Naive thymus-derived CD4-positive, alpha-beta T cell (primary cell): ENCODE measurements at regions not wholly inside any gene's neighbourhood (a gene's known extent, or its start where the extent isn't known, plus 50 kb on each side); places are given as distances from the start of the nearest gene placed in this dataset.
A peak's percentile ranks its signal among the peaks of the same experiment; 100 is the strongest.

Source experiments
- ATAC-seq: fragments of 150-1000 bp; cut with Tn5 transposase; 2 replicates; pipeline ENCODE4 v1.10.0; 2021; ENCODE audit warnings: mild to moderate bottlenecking, moderate library complexity
- CTCF ChIA-PET: fragments of 350-600 bp; sonication (Branson Sonifier 250); formaldehyde crosslinking; loops from one replicate; lab custom pipeline; 2021; ENCODE audit warnings: antibody characterized with exemption; lab: Charles Lee
- POLR2A ChIA-PET: fragments of 350-600 bp; sonication (Branson Sonifier 250); formaldehyde crosslinking; loops from one replicate; lab custom pipeline; 2021; ENCODE audit warnings: antibody characterized with exemption, inconsistent platforms; lab: Charles Lee
- DNase-seq, 9 donors: peaks; one replicate each; pipeline versions ENCODE4 v3.0.0 to v3.0.0-alpha.2; 2020 to 2022; ENCODE audit warnings: mixed read lengths in 1 of 9
- H3K27ac ChIP-seq: one replicate; pipeline ENCODE4 v1.7.0; 2013; ENCODE audit warnings: mild to moderate bottlenecking, low read depth, low read length, moderate library complexity
- H3K27me3 ChIP-seq, 2 donors: one replicate each; pipeline ENCODE4 v1.7.0; 2013; ENCODE audit warnings: low read length in 2 of 2, mild to moderate bottlenecking in 2 of 2, moderate library complexity in 2 of 2; ENCODE audit not compliant: control insufficient read depth in 2 of 2, insufficient read depth in 2 of 2
- H3K36me3 ChIP-seq, 3 experiments: 1 replicate in 2 of 3; 2 replicates in 1 of 3; pipeline ENCODE4 v1.7.0; 2013; ENCODE audit warnings: low read length in 3 of 3, mild to moderate bottlenecking in 3 of 3, moderate library complexity in 1 of 3; ENCODE audit not compliant: insufficient read depth in 3 of 3, control insufficient read depth in 2 of 3
- H3K4me1 ChIP-seq, 2 donors: one replicate each; pipeline ENCODE4 v1.7.0; 2013; ENCODE audit warnings: low read length in 2 of 2, mild to moderate bottlenecking in 2 of 2, moderate library complexity in 1 of 2; ENCODE audit not compliant: control insufficient read depth in 2 of 2, insufficient read depth in 2 of 2
- H3K4me3 ChIP-seq: 2 replicates; pipeline ENCODE4 v1.7.0; 2013; ENCODE audit warnings: mild to moderate bottlenecking, low read length
- H3K9me3 ChIP-seq, 3 experiments: 1 replicate in 2 of 3; 2 replicates in 1 of 3; pipeline ENCODE4 v1.7.0; 2013; ENCODE audit warnings: low read length in 3 of 3; ENCODE audit not compliant: control insufficient read depth in 2 of 3
- H3K27ac Mint-ChIP-seq, 9 donors: one replicate each; pipeline ENCODE4 v1.8.0; 2020 to 2022; ENCODE audit warnings: mixed read lengths in 9 of 9, mild to moderate bottlenecking in 8 of 9, moderate library complexity in 5 of 9, inconsistent platforms in 2 of 9
- H3K27me3 Mint-ChIP-seq, 5 donors: one replicate each; pipeline ENCODE4 v1.8.0; 2021 to 2022; ENCODE audit warnings: mixed read lengths in 5 of 5, mild to moderate bottlenecking in 1 of 5
- H3K36me3 Mint-ChIP-seq, 5 donors: one replicate each; pipeline ENCODE4 v1.8.0; 2020 to 2022; ENCODE audit warnings: mixed read lengths in 5 of 5, mild to moderate bottlenecking in 3 of 5, inconsistent platforms in 1 of 5
- H3K4me1 Mint-ChIP-seq, 7 donors: one replicate each; pipeline ENCODE4 v1.8.0; 2020 to 2022; ENCODE audit warnings: mixed read lengths in 7 of 7, mild to moderate bottlenecking in 3 of 7, inconsistent platforms in 1 of 7
- H3K4me3 Mint-ChIP-seq, 10 donors: one replicate each; pipeline ENCODE4 v1.8.0; 2020 to 2022; ENCODE audit warnings: mild to moderate bottlenecking in 10 of 10, mixed read lengths in 10 of 10, moderate library complexity in 6 of 10, inconsistent platforms in 2 of 10
- H3K9me3 Mint-ChIP-seq, 11 donors: one replicate each; pipeline ENCODE4 v1.8.0; 2020 to 2022; ENCODE audit warnings: mixed read lengths in 11 of 11, mild to moderate bottlenecking in 4 of 11, inconsistent platforms in 1 of 11, moderate library complexity in 1 of 11
- intact Hi-C, 2 donors: fragments of 100-400 bp; cut with micrococcal nuclease; formaldehyde crosslinking; loops; one replicate each; pipeline ENCODE4 v1.15.1; 2023

- H3K27me3 ChIP-seq = no peaks in the 10 kb centered on the region
- H3K36me3 ChIP-seq = no peaks in the 10 kb centered on the region
- Mint-ChIP-seq H3K36me3 (peaks cover 0 to 3% (median 0%) of the 10 kb centered on the region in 5 donors), H3K4me3 (no peak overlapping the region), H3K9me3 (peaks cover 0 to 24% (median 5%) of the 10 kb centered on the region in 11 donors), H3K27ac (no peak overlapping the region), H3K4me1 (no peaks in the 10 kb centered on the region), H3K27me3 (no peaks in the 10 kb centered on the region)
- POLR2A ChIA-PET = no interaction called here
- ATAC-seq (no peak), DNase-seq (no peak)
- H3K4me1 ChIP-seq = no peaks in the 10 kb centered on the region
- no peak overlapping the region for H3K4me3 ChIP-seq
- CTCF ChIA-PET = no interaction called here
- intact Hi-C loops = no loop called here
- H3K9me3 ChIP-seq = no peaks in the 10 kb centered on the region
- no peak overlapping the region for H3K27ac ChIP-seq
Observed at GRCh38 chr2:52703004-52703403, 1064.6 kb upstream of the CHAC2 start.

GRCh38 chr2:52698408-52698807 is 1069.2 kb upstream of the CHAC2 start:
- Histone ChIP-seq H3K36me3 (no peaks in the 10 kb centered on the region), H3K4me1 (no peaks in the 10 kb centered on the region), H3K4me3 (no peak overlapping the region), H3K27me3 (no peaks in the 10 kb centered on the region), H3K27ac (no peak overlapping the region), H3K9me3 (no peaks in the 10 kb centered on the region)
- peaks cover 0 to 3% (median 0%) of the 10 kb centered on the region in 5 donors for H3K36me3 Mint-ChIP-seq
- no peaks in the 10 kb centered on the region for H3K4me1 Mint-ChIP-seq
- ChIA-PET CTCF (no interaction called here), POLR2A (no interaction called here)
- intact Hi-C loops = no loop called here
- peaks cover 0 to 8% (median 0%) of the 10 kb centered on the region in 11 donors for H3K9me3 Mint-ChIP-seq
- ATAC-seq = no peak
- no peak overlapping the region for H3K4me3 Mint-ChIP-seq
- H3K27ac Mint-ChIP-seq = no peak overlapping the region
- no peak for DNase-seq
- H3K27me3 Mint-ChIP-seq = no peaks in the 10 kb centered on the region

- intact Hi-C loops = no loop called here
Observed at GRCh38 chr2:52697690-52698089, 1069.9 kb upstream of the CHAC2 start.

GRCh38 chr2:52695731-52696130 is 1071.9 kb upstream of the CHAC2 start:
- no peak for DNase-seq
- Mint-ChIP-seq H3K4me3 (no peak overlapping the region), H3K9me3 (peaks cover 0 to 7% (median 0%) of the 10 kb centered on the region in 11 donors), H3K27ac (no peak overlapping the region), H3K36me3 (peaks cover 0 to 3% (median 0%) of the 10 kb centered on the region in 5 donors), H3K27me3 (no peaks in the 10 kb centered on the region), H3K4me1 (no peaks in the 10 kb centered on the region)
- H3K4me1 ChIP-seq = no peaks in the 10 kb centered on the region
- H3K27ac ChIP-seq = no peak overlapping the region
- H3K4me3 ChIP-seq = no peak overlapping the region
- ChIA-PET CTCF (no interaction called here), POLR2A (no interaction called here)
- no peaks in the 10 kb centered on the region for H3K27me3 ChIP-seq
- H3K9me3 ChIP-seq = no peaks in the 10 kb centered on the region
- no peak for ATAC-seq
- intact Hi-C loops = no loop called here
- H3K36me3 ChIP-seq = no peaks in the 10 kb centered on the region

More at GRCh38 chr2:52697690-52698089, 1069.9 kb upstream of the CHAC2 start:
- CTCF ChIA-PET = no interaction called here
- peaks cover 0 to 3% (median 0%) of the 10 kb centered on the region in 5 donors for H3K36me3 Mint-ChIP-seq
- no peaks in the 10 kb centered on the region for H3K27me3 ChIP-seq
- no peaks in the 10 kb centered on the region for H3K4me1 Mint-ChIP-seq
- POLR2A ChIA-PET = no interaction called here
- H3K27ac ChIP-seq = no peak overlapping the region
- H3K4me3 ChIP-seq = no peak overlapping the region
- H3K9me3 ChIP-seq = no peaks in the 10 kb centered on the region
- peaks cover 0 to 7% (median 0%) of the 10 kb centered on the region in 11 donors for H3K9me3 Mint-ChIP-seq
- H3K36me3 ChIP-seq = no peaks in the 10 kb centered on the region
- H3K27ac Mint-ChIP-seq = no peak overlapping the region
- no peaks in the 10 kb centered on the region for H3K27me3 Mint-ChIP-seq
- DNase-seq = no peak
- H3K4me3 Mint-ChIP-seq = no peak overlapping the region
- no peaks in the 10 kb centered on the region for H3K4me1 ChIP-seq
- ATAC-seq = no peak

- Mint-ChIP-seq H3K4me1 (no peaks in the 10 kb centered on the region), H3K27me3 (no peaks in the 10 kb centered on the region), H3K27ac (no peak overlapping the region), H3K4me3 (no peak overlapping the region), H3K9me3 (peaks cover 4 to 36% (median 14%) of the 10 kb centered on the region in 11 donors), H3K36me3 (no peaks in the 10 kb centered on the region)
- ChIA-PET CTCF (no interaction called here), POLR2A (no interaction called here)
- Histone ChIP-seq H3K4me1 (no peaks in the 10 kb centered on the region), H3K4me3 (no peak overlapping the region), H3K27me3 (no peaks in the 10 kb centered on the region), H3K27ac (no peak overlapping the region), H3K36me3 (no peaks in the 10 kb centered on the region), H3K9me3 (no peaks in the 10 kb centered on the region)
- DNase-seq (no peak), ATAC-seq (no peak)
- intact Hi-C loops = no loop called here
Observed at GRCh38 chr2:52686935-52687334, 1080.7 kb upstream of the CHAC2 start.

- Histone ChIP-seq H3K9me3 (peaks cover 0 to 7% (median 0%) of the 10 kb centered on the region in 3 experiments), H3K36me3 (no peaks in the 10 kb centered on the region), H3K27ac (no peak overlapping the region), H3K27me3 (no peaks in the 10 kb centered on the region), H3K4me3 (no peak overlapping the region), H3K4me1 (no peaks in the 10 kb centered on the region)
- CTCF ChIA-PET = no interaction called here
- Mint-ChIP-seq H3K4me3 (no peak overlapping the region), H3K36me3 (no peaks in the 10 kb centered on the region), H3K27me3 (no peaks in the 10 kb centered on the region), H3K27ac (peak overlapping the region in 1 of 9 donors; percentile 3), H3K9me3 (peaks cover 3 to 21% (median 10%) of the 10 kb centered on the region in 11 donors), H3K4me1 (no peaks in the 10 kb centered on the region)
- ATAC-seq = no peak
- intact Hi-C loops = no loop called here
- DNase-seq = no peak
- POLR2A ChIA-PET = no interaction called here
Observed at GRCh38 chr2:52676056-52676455, 1091.5 kb upstream of the CHAC2 start.

- CTCF ChIA-PET = no interaction called here
- Mint-ChIP-seq H3K4me1 (no peaks in the 10 kb centered on the region), H3K9me3 (peaks cover 0 to 29% (median 5%) of the 10 kb centered on the region in 11 donors), H3K4me3 (no peak overlapping the region), H3K27me3 (no peaks in the 10 kb centered on the region), H3K36me3 (no peaks in the 10 kb centered on the region), H3K27ac (no peak overlapping the region)
- no peaks in the 10 kb centered on the region for H3K9me3 ChIP-seq
- ATAC-seq (no peak), DNase-seq (no peak)
- H3K27me3 ChIP-seq = no peaks in the 10 kb centered on the region
- POLR2A ChIA-PET = no interaction called here
- H3K36me3 ChIP-seq = no peaks in the 10 kb centered on the region
- no peak overlapping the region for H3K4me3 ChIP-seq
- H3K4me1 ChIP-seq = no peaks in the 10 kb centered on the region
- intact Hi-C loops = no loop called here
- H3K27ac ChIP-seq = no peak overlapping the region
Observed at GRCh38 chr2:52668724-52669123, 1098.9 kb upstream of the CHAC2 start.
